Immature natural killer cell (primary cell): ENCODE measurements at regions not wholly inside any gene's neighbourhood (a gene's known extent, or its start where the extent isn't known, plus 50 kb on each side); places are given as distances from the start of the nearest gene placed in this dataset.

Experiments
- DNase-seq, 3 donors: peaks; one replicate each; pipeline ENCODE4 v3.0.0; 2022; ENCODE audit warnings: mixed read lengths in 1 of 3
- H3K27ac Mint-ChIP-seq, 6 donors: one replicate each; pipeline ENCODE4 v1.8.0; 2020; ENCODE audit warnings: mixed read lengths in 6 of 6, mild to moderate bottlenecking in 5 of 6, inconsistent platforms in 4 of 6, moderate library complexity in 3 of 6
- H3K27me3 Mint-ChIP-seq, 3 donors: one replicate each; pipeline ENCODE4 v1.8.0; 2020 to 2021; ENCODE audit warnings: low read depth in 3 of 3, mild to moderate bottlenecking in 3 of 3, mixed read lengths in 3 of 3, moderate library complexity in 3 of 3, inconsistent platforms in 1 of 3
- H3K36me3 Mint-ChIP-seq, 3 donors: one replicate each; pipeline ENCODE4 v1.8.0; 2020; ENCODE audit warnings: mixed read lengths in 3 of 3, inconsistent platforms in 2 of 3, mild to moderate bottlenecking in 2 of 3
- H3K4me1 Mint-ChIP-seq, 2 donors: one replicate each; pipeline ENCODE4 v1.8.0; 2020; ENCODE audit warnings: inconsistent platforms in 2 of 2, mild to moderate bottlenecking in 2 of 2, mixed read lengths in 2 of 2, moderate library complexity in 1 of 2
- H3K4me3 Mint-ChIP-seq, 5 donors: one replicate each; pipeline ENCODE4 v1.8.0; 2020; ENCODE audit warnings: mild to moderate bottlenecking in 5 of 5, mixed read lengths in 5 of 5, inconsistent platforms in 3 of 5, moderate library complexity in 3 of 5
- H3K9me3 Mint-ChIP-seq, 6 donors: one replicate each; pipeline ENCODE4 v1.8.0; 2020; ENCODE audit warnings: mild to moderate bottlenecking in 6 of 6, mixed read lengths in 6 of 6, inconsistent platforms in 4 of 6, moderate library complexity in 3 of 6

GRCh38 chr12:124386059-124386458, 91.2 kb downstream of the RFLNA start:
- H3K27me3 Mint-ChIP-seq = peaks cover 3 to 12% (median 4%) of the 10 kb centered on the region in 3 donors
- DNase-seq = no peak
- H3K4me1 Mint-ChIP-seq = peaks cover 21 to 27% of the 10 kb centered on the region in 2 donors
- H3K36me3 Mint-ChIP-seq = no peaks in the 10 kb centered on the region
- H3K27ac Mint-ChIP-seq = no peak overlapping the region
- no peaks in the 10 kb centered on the region for H3K9me3 Mint-ChIP-seq
- no peak overlapping the region for H3K4me3 Mint-ChIP-seq

GRCh38 chr12:124385219-124385969, 90.5 kb downstream of the RFLNA start:
- H3K4me1 Mint-ChIP-seq = peaks cover 16 to 23% of the 10 kb centered on the region in 2 donors
- peaks cover 2 to 12% (median 4%) of the 10 kb centered on the region in 3 donors for H3K27me3 Mint-ChIP-seq
- no peak overlapping the region for H3K27ac Mint-ChIP-seq
- DNase-seq = no peak
- H3K36me3 Mint-ChIP-seq = no peaks in the 10 kb centered on the region
- no peak overlapping the region for H3K4me3 Mint-ChIP-seq
- H3K9me3 Mint-ChIP-seq = no peaks in the 10 kb centered on the region

- Mint-ChIP-seq H3K9me3 (no peaks in the 10 kb centered on the region), H3K4me1 (peaks cover 6 to 13% of the 10 kb centered on the region in 2 donors), H3K27ac (peak overlapping the region in 1 of 6 donors; percentile 28), H3K36me3 (peaks cover 0 to 3% (median 0%) of the 10 kb centered on the region in 3 donors), H3K4me3 (no peak overlapping the region), H3K27me3 (peaks cover 2 to 10% (median 4%) of the 10 kb centered on the region in 3 donors)
- no peak for DNase-seq
Measured at GRCh38 chr12:124384299-124384894, 89.5 kb downstream of the RFLNA start.

- Mint-ChIP-seq H3K4me1 (peaks cover 0 to 9% of the 10 kb centered on the region in 2 donors), H3K27ac (no peak overlapping the region)
Measured at GRCh38 chr12:124383028-124383427, 88.1 kb downstream of the RFLNA start.

GRCh38 chr12:124381456-124382296, 86.8 kb downstream of the RFLNA start:
- Mint-ChIP-seq H3K27ac (peak overlapping the region in 3 of 6 donors; percentile 11 to 65 (median 32)), H3K9me3 (no peaks in the 10 kb centered on the region), H3K27me3 (peaks cover 0 to 5% (median 2%) of the 10 kb centered on the region in 3 donors), H3K36me3 (peaks cover 0 to 14% (median 3%) of the 10 kb centered on the region in 3 donors), H3K4me1 (peaks cover 0 to 9% of the 10 kb centered on the region in 2 donors), H3K4me3 (no peak overlapping the region)
- DNase-seq = no peak

More at GRCh38 chr12:124383028-124383427, 88.1 kb downstream of the RFLNA start:
- Mint-ChIP-seq H3K9me3 (no peaks in the 10 kb centered on the region), H3K27me3 (peaks cover 0 to 6% (median 2%) of the 10 kb centered on the region in 3 donors), H3K4me3 (no peak overlapping the region), H3K36me3 (peaks cover 0 to 8% (median 3%) of the 10 kb centered on the region in 3 donors)
- no peak for DNase-seq

GRCh38 chr12:124380796-124381455, 86.0 kb downstream of the RFLNA start:
- H3K36me3 Mint-ChIP-seq = peaks cover 0 to 14% (median 3%) of the 10 kb centered on the region in 3 donors
- no peak for DNase-seq
- H3K4me1 Mint-ChIP-seq = peaks cover 0 to 9% of the 10 kb centered on the region in 2 donors
- no peaks in the 10 kb centered on the region for H3K9me3 Mint-ChIP-seq
- peaks cover 0 to 4% (median 2%) of the 10 kb centered on the region in 3 donors for H3K27me3 Mint-ChIP-seq
- H3K27ac Mint-ChIP-seq = peak overlapping the region in 3 of 6 donors; percentile 11 to 65 (median 32)
- no peak overlapping the region for H3K4me3 Mint-ChIP-seq

GRCh38 chr12:124379938-124380754, 85.3 kb downstream of the RFLNA start:
- H3K4me1 Mint-ChIP-seq = peaks cover 0 to 9% of the 10 kb centered on the region in 2 donors
- peaks cover 0 to 4% (median 2%) of the 10 kb centered on the region in 3 donors for H3K27me3 Mint-ChIP-seq
- H3K4me3 Mint-ChIP-seq = no peak overlapping the region
- H3K27ac Mint-ChIP-seq = no peak overlapping the region
- H3K9me3 Mint-ChIP-seq = no peaks in the 10 kb centered on the region
- no peak for DNase-seq
- peaks cover 0 to 14% (median 3%) of the 10 kb centered on the region in 3 donors for H3K36me3 Mint-ChIP-seq

- H3K4me1 Mint-ChIP-seq = peaks cover 0 to 9% of the 10 kb centered on the region in 2 donors
- no peak overlapping the region for H3K4me3 Mint-ChIP-seq
- peaks cover 0 to 2% (median 2%) of the 10 kb centered on the region in 3 donors for H3K27me3 Mint-ChIP-seq
- peak overlapping the region in 2 of 6 donors; percentile 65 to 74 for H3K27ac Mint-ChIP-seq
- peaks cover 0 to 14% (median 3%) of the 10 kb centered on the region in 3 donors for H3K36me3 Mint-ChIP-seq
- no peak for DNase-seq
- no peaks in the 10 kb centered on the region for H3K9me3 Mint-ChIP-seq
Measured at GRCh38 chr12:124379379-124379937, 84.6 kb downstream of the RFLNA start.

- DNase-seq = no peak
- Mint-ChIP-seq H3K27ac (peak overlapping the region in 3 of 6 donors; percentile 40 to 53 (median 51)), H3K4me1 (peaks cover 0 to 9% of the 10 kb centered on the region in 2 donors), H3K9me3 (no peaks in the 10 kb centered on the region), H3K4me3 (no peak overlapping the region), H3K36me3 (peaks cover 0 to 14% (median 3%) of the 10 kb centered on the region in 3 donors), H3K27me3 (peaks cover 0 to 2% (median 2%) of the 10 kb centered on the region in 3 donors)
Measured at GRCh38 chr12:124378926-124379325, 84.0 kb downstream of the RFLNA start.

- Mint-ChIP-seq H3K27me3 (peaks cover 0 to 2% (median 2%) of the 10 kb centered on the region in 3 donors), H3K4me1 (peaks cover 0 to 9% of the 10 kb centered on the region in 2 donors), H3K9me3 (no peaks in the 10 kb centered on the region), H3K27ac (no peak overlapping the region), H3K4me3 (no peak overlapping the region), H3K36me3 (peaks cover 0 to 14% (median 3%) of the 10 kb centered on the region in 3 donors)
- DNase-seq = no peak
Measured at GRCh38 chr12:124377981-124378509, 83.2 kb downstream of the RFLNA start.

- Mint-ChIP-seq H3K9me3 (no peaks in the 10 kb centered on the region), H3K27me3 (peaks cover 0 to 2% (median 2%) of the 10 kb centered on the region in 3 donors), H3K4me1 (peaks cover 0 to 7% of the 10 kb centered on the region in 2 donors), H3K27ac (no peak overlapping the region), H3K36me3 (peaks cover 0 to 14% (median 3%) of the 10 kb centered on the region in 3 donors), H3K4me3 (no peak overlapping the region)
- no peak for DNase-seq
Measured at GRCh38 chr12:124376435-124376834, 81.5 kb downstream of the RFLNA start.

- Mint-ChIP-seq H3K27ac (no peak overlapping the region), H3K4me1 (peaks cover 0 to under 1% of the 10 kb centered on the region in 2 donors), H3K9me3 (no peaks in the 10 kb centered on the region), H3K4me3 (no peak overlapping the region), H3K36me3 (peaks cover 0 to 14% (median 3%) of the 10 kb centered on the region in 3 donors), H3K27me3 (peaks cover 0 to 2% (median 2%) of the 10 kb centered on the region in 3 donors)
- no peak for DNase-seq
Measured at GRCh38 chr12:124375789-124376175, 80.9 kb downstream of the RFLNA start.
